ENCODE measurements at regions not wholly inside any gene's neighbourhood (a gene's known extent, or its start where the extent isn't known, plus 50 kb on each side); places are given as distances from the start of the nearest gene placed in this dataset.

- in situ Hi-C loops (cut with HindIII; ENCODE audit: low sequenced_read_pairs), result no loop called here
- no peak for TF ChIP-seq CTCF (IDR thresholded peaks at IDR 0.05; ENCODE audit: low read depth, low read length, missing control alignments)
Measured at GRCh38 chr7:85593355-85593754, 406.5 kb upstream of the SEMA3D start.

GRCh38 chr7:85587785-85588184, 400.9 kb upstream of the SEMA3D start:
- no peak for TF ChIP-seq CTCF (IDR thresholded peaks at IDR 0.05; ENCODE audit: low read depth, low read length, missing control alignments)
- H3K4me3 ChIP-seq (ENCODE audit: low read depth, low read length), result no peak overlapping the region
- in situ Hi-C loops (cut with HindIII; ENCODE audit: low sequenced_read_pairs), result no loop called here
- DNase-seq (ENCODE audit: low read depth), result no peak

More at GRCh38 chr7:85593355-85593754, 406.5 kb upstream of the SEMA3D start:
- H3K4me3 ChIP-seq (ENCODE audit: low read depth, low read length), result no peak overlapping the region
- DNase-seq (ENCODE audit: low read depth), result no peak

GRCh38 chr7:85586091-85586490, 399.2 kb upstream of the SEMA3D start:
- H3K4me3 ChIP-seq (ENCODE audit: low read depth, low read length), result no peak overlapping the region
- in situ Hi-C loops (cut with HindIII; ENCODE audit: low sequenced_read_pairs), result no loop called here
- no peak for TF ChIP-seq CTCF (IDR thresholded peaks at IDR 0.05; ENCODE audit: low read depth, low read length, missing control alignments)
- no peak for DNase-seq (ENCODE audit: low read depth)

- H3K4me3 ChIP-seq (ENCODE audit: low read depth, low read length), result no peak overlapping the region
- TF ChIP-seq CTCF (IDR thresholded peaks at IDR 0.05; ENCODE audit: low read depth, low read length, missing control alignments), result no peak
- DNase-seq (ENCODE audit: low read depth), result no peak
- in situ Hi-C loops (cut with HindIII; ENCODE audit: low sequenced_read_pairs), result no loop called here
Measured at GRCh38 chr7:85583131-85583953, 396.5 kb upstream of the SEMA3D start.

GRCh38 chr7:85573844-85574243, 387.0 kb upstream of the SEMA3D start:
- no peak for TF ChIP-seq CTCF (IDR thresholded peaks at IDR 0.05; ENCODE audit: low read depth, low read length, missing control alignments)
- no peak overlapping the region for H3K4me3 ChIP-seq (ENCODE audit: low read depth, low read length)
- no peak for DNase-seq (ENCODE audit: low read depth)
- in situ Hi-C loops (cut with HindIII; ENCODE audit: low sequenced_read_pairs), result no loop called here

GRCh38 chr7:85573346-85573745, 386.5 kb upstream of the SEMA3D start:
- DNase-seq (ENCODE audit: low read depth), result no peak
- TF ChIP-seq CTCF (IDR thresholded peaks at IDR 0.05; ENCODE audit: low read depth, low read length, missing control alignments), result no peak
- in situ Hi-C loops (cut with HindIII; ENCODE audit: low sequenced_read_pairs), result no loop called here
- no peak overlapping the region for H3K4me3 ChIP-seq (ENCODE audit: low read depth, low read length)
